ENCODE measurements at regions not wholly inside any gene's neighbourhood (a gene's known extent, or its start where the extent isn't known, plus 50 kb on each side); places are given as distances from the start of the nearest gene placed in this dataset.

DNA sequence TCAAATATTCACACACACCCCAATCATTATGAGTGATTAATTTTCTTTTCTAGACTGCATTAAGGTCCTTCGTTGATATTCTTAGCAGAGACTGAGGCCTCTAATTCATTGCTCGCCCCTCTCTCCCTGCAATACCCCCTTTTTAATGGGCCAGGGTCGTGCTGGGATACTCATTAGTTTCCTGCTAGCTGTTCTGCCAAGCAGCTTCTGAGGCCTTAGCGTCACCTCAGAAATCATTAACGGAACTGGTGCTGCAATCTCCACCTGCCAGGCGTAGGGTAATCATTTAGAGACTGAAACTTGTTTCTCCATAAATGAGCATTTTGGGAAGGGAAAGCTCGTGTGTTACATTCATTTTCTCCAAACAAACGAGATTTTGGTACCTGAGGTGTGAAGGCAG is 1054.7 kb downstream of the GALC start:
- no peak for TF ChIP-seq CTCF (IDR thresholded peaks at IDR 0.05)
- TF ChIP-seq POLR2A (IDR thresholded peaks at IDR 0.05; ENCODE audit: low read depth): no peak
- TF ChIP-seq POLR2AphosphoS5 (IDR thresholded peaks at IDR 0.05): no peak
- no peak for TF ChIP-seq EP300 (IDR thresholded peaks at IDR 0.05)
